Gastrocnemius medialis (tissue), 4 donors: ENCODE measurements at regions not wholly inside any gene's neighbourhood (a gene's known extent, or its start where the extent isn't known, plus 50 kb on each side); places are given as distances from the start of the nearest gene placed in this dataset.

Experiments used
- ATAC-seq, 2 donors: fragments of 150-250 bp; one replicate each; pipeline ENCODE4 v1.9.1; 2016
- DNase-seq, 2 donors: peaks; one replicate each; pipeline ENCODE4 v3.0.0-alpha.2; 2019
- H3K27ac ChIP-seq, 4 donors: fragments of 200-600 bp; sonication (generic); 1 replicate in 1 of 4; 2 replicates in 3 of 4; pipeline ENCODE4 v1.5.1; 2016 to 2018; ENCODE audit warnings: mild to moderate bottlenecking in 2 of 4, moderate library complexity in 1 of 4
- H3K27me3 ChIP-seq, 3 donors: fragments of 200-600 bp; sonication (generic) in 2 of 3; 1 replicate in 1 of 3; 2 replicates in 2 of 3; pipeline versions ENCODE4 v1.5.1 to v1.6.0; 2016 to 2019; ENCODE audit warnings: mild to moderate bottlenecking in 1 of 3, moderate library complexity in 1 of 3
- H3K36me3 ChIP-seq, 2 donors: fragments of 200-600 bp; sonication (generic) in 1 of 2; one replicate each; pipeline ENCODE4 v1.5.1; 2017 to 2018
- H3K4me1 ChIP-seq, 2 donors: fragments of 200-600 bp; sonication (generic) in 1 of 2; one replicate each; pipeline ENCODE4 v1.5.1; 2016 to 2017; ENCODE audit warnings: mild to moderate bottlenecking in 2 of 2
- H3K4me3 ChIP-seq, 4 donors: fragments of 200-600 bp; sonication (generic) in 3 of 4; 1 replicate in 1 of 4; 2 replicates in 3 of 4; pipeline ENCODE4 v1.5.1; 2016 to 2019; ENCODE audit warnings: mild to moderate bottlenecking in 2 of 4
- H3K9me3 ChIP-seq, 3 donors: fragments of 200-600 bp; sonication (generic) in 2 of 3; 1 replicate in 1 of 3; 2 replicates in 2 of 3; pipeline ENCODE4 v1.5.1; 2016 to 2019
- POLR2A ChIP-seq, 2 donors: fragments of 450-650 bp; IDR thresholded peaks; one replicate each; pipeline ENCODE4 v1.6.1; 2017; ENCODE audit warnings: antibody characterized with exemption in 2 of 2, mild to moderate bottlenecking in 2 of 2, moderate library complexity in 2 of 2
- in situ Hi-C, 4 donors: fragments of 200-750 bp; cut with MboI; loops; one replicate each; pipeline versions ENCODE4 v1.15.0 to v1.8.0; 2017; ENCODE audit warnings: low sequenced_read_pairs in 4 of 4
- intact Hi-C: fragments of 100-400 bp; cut with DNase I; formaldehyde crosslinking; loops from one replicate; pipeline ENCODE4 v1.15.1; 2023; ENCODE audit warnings: low total_unique reads
- TF ChIP-seq, protein P1 (sequence below), 5 experiments: fragments of 450-650 bp in 3 of 5; fragments of 200-600 bp in 2 of 5; sonication (generic) in 2 of 5; IDR thresholded peaks in 4 of 5; conservative IDR thresholded peaks in 1 of 5; 1 replicate in 4 of 5; 2 replicates in 1 of 5; pipeline ENCODE4 v1.5.1; 2016 to 2019; ENCODE audit warnings: antibody characterized with exemption in 5 of 5, mild to moderate bottlenecking in 3 of 5, moderate library complexity in 3 of 5

GRCh38 chr12:74381958-74382357 is 155.7 kb upstream of the ATXN7L3B start:
- Histone ChIP-seq H3K27ac (no peak overlapping the region), H3K9me3 (no peaks in the 10 kb centered on the region), H3K4me3 (no peak overlapping the region), H3K36me3 (no peaks in the 10 kb centered on the region), H3K27me3 (no peaks in the 10 kb centered on the region), H3K4me1 (no peaks in the 10 kb centered on the region)
- intact Hi-C loops (no loop called here), in situ Hi-C loops (no loop called here)
- DNase-seq (no peak), ATAC-seq (no peak)
- no peak for TF ChIP-seq POLR2A (IDR thresholded peaks at IDR 0.05)
- TF ChIP-seq, protein P1, sequence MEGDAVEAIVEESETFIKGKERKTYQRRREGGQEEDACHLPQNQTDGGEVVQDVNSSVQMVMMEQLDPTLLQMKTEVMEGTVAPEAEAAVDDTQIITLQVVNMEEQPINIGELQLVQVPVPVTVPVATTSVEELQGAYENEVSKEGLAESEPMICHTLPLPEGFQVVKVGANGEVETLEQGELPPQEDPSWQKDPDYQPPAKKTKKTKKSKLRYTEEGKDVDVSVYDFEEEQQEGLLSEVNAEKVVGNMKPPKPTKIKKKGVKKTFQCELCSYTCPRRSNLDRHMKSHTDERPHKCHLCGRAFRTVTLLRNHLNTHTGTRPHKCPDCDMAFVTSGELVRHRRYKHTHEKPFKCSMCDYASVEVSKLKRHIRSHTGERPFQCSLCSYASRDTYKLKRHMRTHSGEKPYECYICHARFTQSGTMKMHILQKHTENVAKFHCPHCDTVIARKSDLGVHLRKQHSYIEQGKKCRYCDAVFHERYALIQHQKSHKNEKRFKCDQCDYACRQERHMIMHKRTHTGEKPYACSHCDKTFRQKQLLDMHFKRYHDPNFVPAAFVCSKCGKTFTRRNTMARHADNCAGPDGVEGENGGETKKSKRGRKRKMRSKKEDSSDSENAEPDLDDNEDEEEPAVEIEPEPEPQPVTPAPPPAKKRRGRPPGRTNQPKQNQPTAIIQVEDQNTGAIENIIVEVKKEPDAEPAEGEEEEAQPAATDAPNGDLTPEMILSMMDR (IDR thresholded peaks at IDR 0.05 in 4 of 5, conservative IDR thresholded peaks at IDR 0.05 in 1 of 5) = no peak

DNA sequence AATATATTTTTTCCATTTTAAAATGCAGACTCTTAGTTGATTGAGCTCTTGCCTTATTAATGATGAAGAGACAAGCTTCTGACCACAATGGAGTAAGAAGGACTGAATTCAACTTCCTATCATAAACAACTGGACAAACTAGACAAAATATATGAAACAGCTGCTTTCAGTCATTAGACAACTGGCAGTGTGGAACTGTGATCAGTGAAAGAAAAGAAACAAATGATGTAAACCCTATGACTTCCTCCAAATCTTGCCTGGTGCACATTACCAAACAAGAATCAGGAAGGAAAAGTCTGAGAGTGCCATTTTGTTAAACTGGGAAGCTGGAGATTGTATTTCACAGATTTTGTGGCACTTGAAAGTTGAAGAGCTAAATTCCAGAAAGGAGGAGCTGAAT is 154.7 kb upstream of the ATXN7L3B start:
- intact Hi-C loops (no loop called here), in situ Hi-C loops (no loop called here)
- DNase-seq (no peak), ATAC-seq (no peak)
- H3K36me3 ChIP-seq = no peaks in the 10 kb centered on the region
- TF ChIP-seq, protein P1 (IDR thresholded peaks at IDR 0.05 in 4 of 5, conservative IDR thresholded peaks at IDR 0.05 in 1 of 5) = no peak
- TF ChIP-seq POLR2A (IDR thresholded peaks at IDR 0.05) = no peak
- no peaks in the 10 kb centered on the region for H3K4me1 ChIP-seq
- no peak overlapping the region for H3K4me3 ChIP-seq
- H3K9me3 ChIP-seq = no peaks in the 10 kb centered on the region
- H3K27me3 ChIP-seq = no peaks in the 10 kb centered on the region
- no peak overlapping the region for H3K27ac ChIP-seq

DNA sequence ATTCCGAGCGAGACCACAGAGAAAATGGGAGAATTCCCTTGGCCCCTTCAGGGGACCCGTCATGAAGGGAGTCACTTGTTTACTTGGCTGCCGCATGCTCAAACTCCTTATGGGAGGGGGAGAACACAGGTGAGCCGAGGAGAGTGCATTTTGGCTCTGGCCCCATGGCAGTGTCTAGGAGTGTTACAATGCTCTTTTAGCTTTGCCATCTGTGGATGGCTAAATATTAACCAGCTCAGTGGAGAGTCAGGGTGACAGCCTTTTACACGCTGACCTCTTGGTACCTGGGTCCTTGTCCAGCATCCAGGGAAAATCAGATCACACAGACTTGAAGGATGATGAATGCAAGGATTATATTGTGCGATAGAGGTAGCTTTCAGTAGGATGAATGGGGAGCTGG is 146.4 kb upstream of the ATXN7L3B start:
- TF ChIP-seq, protein P1 (IDR thresholded peaks at IDR 0.05 in 4 of 5, conservative IDR thresholded peaks at IDR 0.05 in 1 of 5) = no peak
- no peak for TF ChIP-seq POLR2A (IDR thresholded peaks at IDR 0.05)
- H3K4me3 ChIP-seq = no peak overlapping the region
- no peaks in the 10 kb centered on the region for H3K36me3 ChIP-seq
- in situ Hi-C loops (no loop called here), intact Hi-C loops (no loop called here)
- no peaks in the 10 kb centered on the region for H3K9me3 ChIP-seq
- no peaks in the 10 kb centered on the region for H3K4me1 ChIP-seq
- no peak overlapping the region for H3K27ac ChIP-seq
- DNase-seq (no peak), ATAC-seq (no peak)
- H3K27me3 ChIP-seq = no peaks in the 10 kb centered on the region

- TF ChIP-seq, protein P1 (IDR thresholded peaks at IDR 0.05 in 4 of 5, conservative IDR thresholded peaks at IDR 0.05 in 1 of 5) = no peak
- no peak for TF ChIP-seq POLR2A (IDR thresholded peaks at IDR 0.05)
- intact Hi-C loops = no loop called here
- Histone ChIP-seq H3K27me3 (no peaks in the 10 kb centered on the region), H3K36me3 (no peaks in the 10 kb centered on the region), H3K9me3 (no peaks in the 10 kb centered on the region), H3K4me3 (no peak overlapping the region), H3K4me1 (no peaks in the 10 kb centered on the region), H3K27ac (no peak overlapping the region)
- ATAC-seq (no peak), DNase-seq (no peak)
- in situ Hi-C loops = no loop called here
Measured at GRCh38 chr12:74393272-74393671, 144.4 kb upstream of the ATXN7L3B start.

- Histone ChIP-seq H3K27me3 (no peaks in the 10 kb centered on the region), H3K27ac (no peak overlapping the region), H3K4me1 (no peaks in the 10 kb centered on the region), H3K4me3 (no peak overlapping the region), H3K9me3 (no peaks in the 10 kb centered on the region), H3K36me3 (no peaks in the 10 kb centered on the region)
- DNase-seq (no peak), ATAC-seq (no peak)
- TF ChIP-seq, protein P1 (IDR thresholded peaks at IDR 0.05 in 4 of 5, conservative IDR thresholded peaks at IDR 0.05 in 1 of 5) = no peak
- TF ChIP-seq POLR2A (IDR thresholded peaks at IDR 0.05) = no peak
- intact Hi-C loops = no loop called here
- in situ Hi-C loops = no loop called here
Measured at GRCh38 chr12:74394647-74395046, 143.0 kb upstream of the ATXN7L3B start.
